Mucosa of descending colon (tissue), 3 donors: ENCODE measurements at regions not wholly inside any gene's neighbourhood (a gene's known extent, or its start where the extent isn't known, plus 50 kb on each side); places are given as distances from the start of the nearest gene placed in this dataset.
"Not testable (repeated sequence)": the region's sequence is repeated elsewhere in the genome, so short reads cannot be mapped to it uniquely, and the experiment has no call there.

ENCODE experiments used
- ATAC-seq: fragments of 200-7000 bp; cut with Tn5 transposase; one replicate; pipeline ENCODE4 v1.9.1; 2020; ENCODE audit warnings: mild to moderate bottlenecking, moderate library complexity
- DNase-seq, 3 donors: peaks; one replicate each; pipeline ENCODE4 v3.0.0-alpha.2; 2020
- H3K36me3 ChIP-seq: fragments of 200-600 bp; one replicate; pipeline ENCODE4 v1.8.0; 2021; ENCODE audit warnings: low read depth, mild to moderate bottlenecking
- H3K4me1 ChIP-seq: fragments of 200-600 bp; one replicate; pipeline ENCODE4 v1.8.0; 2021; ENCODE audit warnings: low read depth, mild to moderate bottlenecking
- H3K4me3 ChIP-seq: fragments of 200-600 bp; one replicate; pipeline ENCODE4 v1.8.0; 2021; ENCODE audit warnings: mild to moderate bottlenecking
- H3K9me3 ChIP-seq: fragments of 200-600 bp; one replicate; pipeline ENCODE4 v1.8.0; 2021; ENCODE audit warnings: mild to moderate bottlenecking
- intact Hi-C, 2 donors: fragments of 100-400 bp; cut with DNase I in 1 of 2; cut with micrococcal nuclease in 1 of 2; formaldehyde crosslinking; loops; one replicate each; pipeline versions ENCODE4 v1.11.0 to v1.11.1; 2022; cut with DNase I, micrococcal nuclease
- TF ChIP-seq, protein P1 (sequence below): fragments of 200-600 bp; IDR thresholded peaks from one replicate; pipeline ENCODE4 v1.8.0; 2022; ENCODE audit warnings: antibody characterized with exemption, mild to moderate bottlenecking
- donor health status: DM: no; HTN: no; CAD: no; lungs with moderate emphysema.
- donor health status: DM: no; HTN: no; CAD: no.
- donor health status: DM: no; HTN: yes; CAD: no.

DNA sequence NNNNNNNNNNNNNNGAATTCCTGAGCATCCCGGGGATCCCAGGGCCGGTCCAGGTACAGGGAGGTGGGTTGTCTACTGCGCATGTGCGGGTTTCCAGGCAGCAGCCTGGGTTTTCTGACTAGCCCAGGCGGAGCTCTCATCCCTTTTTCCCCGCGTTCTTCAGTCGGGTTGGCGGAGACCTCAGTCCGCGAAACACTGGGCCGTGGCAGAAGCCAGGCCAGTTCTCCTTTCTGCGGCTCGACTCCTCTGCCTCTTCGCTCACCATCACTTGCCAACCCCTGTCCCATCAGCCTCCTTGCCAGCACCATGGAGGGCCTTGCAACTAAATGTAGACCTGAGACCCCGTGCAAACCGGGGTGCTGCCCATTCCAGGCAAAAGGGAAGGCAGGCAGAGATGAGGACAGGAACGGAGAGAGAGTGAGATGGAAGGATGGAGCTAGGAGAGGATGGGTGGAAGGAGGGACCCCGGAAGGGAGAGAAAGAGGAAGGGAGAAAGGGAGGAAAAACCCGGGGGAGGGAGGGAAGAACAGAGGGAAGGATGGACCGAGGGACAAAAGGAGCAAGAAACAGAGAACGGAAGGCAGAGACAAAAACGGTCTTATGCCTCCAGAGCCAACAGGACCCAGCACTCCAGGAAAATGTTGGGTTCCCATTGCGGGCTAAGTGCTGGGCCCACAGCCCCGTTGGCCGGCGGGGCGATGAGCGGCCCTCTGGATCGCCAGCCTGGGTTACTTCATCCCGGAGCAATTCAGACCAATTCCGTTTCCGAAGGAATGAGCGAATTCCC lies 445.4 kb upstream of the DEFB115 start:
- H3K9me3 ChIP-seq: peaks cover 39% of the 10 kb centered on the region
- DNase-seq (peak; percentile 14 to 62 (median 42)), ATAC-seq (peak; percentile 36)
- no peaks in the 10 kb centered on the region for H3K36me3 ChIP-seq
- TF ChIP-seq, protein P1, sequence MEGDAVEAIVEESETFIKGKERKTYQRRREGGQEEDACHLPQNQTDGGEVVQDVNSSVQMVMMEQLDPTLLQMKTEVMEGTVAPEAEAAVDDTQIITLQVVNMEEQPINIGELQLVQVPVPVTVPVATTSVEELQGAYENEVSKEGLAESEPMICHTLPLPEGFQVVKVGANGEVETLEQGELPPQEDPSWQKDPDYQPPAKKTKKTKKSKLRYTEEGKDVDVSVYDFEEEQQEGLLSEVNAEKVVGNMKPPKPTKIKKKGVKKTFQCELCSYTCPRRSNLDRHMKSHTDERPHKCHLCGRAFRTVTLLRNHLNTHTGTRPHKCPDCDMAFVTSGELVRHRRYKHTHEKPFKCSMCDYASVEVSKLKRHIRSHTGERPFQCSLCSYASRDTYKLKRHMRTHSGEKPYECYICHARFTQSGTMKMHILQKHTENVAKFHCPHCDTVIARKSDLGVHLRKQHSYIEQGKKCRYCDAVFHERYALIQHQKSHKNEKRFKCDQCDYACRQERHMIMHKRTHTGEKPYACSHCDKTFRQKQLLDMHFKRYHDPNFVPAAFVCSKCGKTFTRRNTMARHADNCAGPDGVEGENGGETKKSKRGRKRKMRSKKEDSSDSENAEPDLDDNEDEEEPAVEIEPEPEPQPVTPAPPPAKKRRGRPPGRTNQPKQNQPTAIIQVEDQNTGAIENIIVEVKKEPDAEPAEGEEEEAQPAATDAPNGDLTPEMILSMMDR: no peak
- no peaks in the 10 kb centered on the region for H3K4me1 ChIP-seq
- no peak overlapping the region for H3K4me3 ChIP-seq
- intact Hi-C loops: no loop called here

DNA sequence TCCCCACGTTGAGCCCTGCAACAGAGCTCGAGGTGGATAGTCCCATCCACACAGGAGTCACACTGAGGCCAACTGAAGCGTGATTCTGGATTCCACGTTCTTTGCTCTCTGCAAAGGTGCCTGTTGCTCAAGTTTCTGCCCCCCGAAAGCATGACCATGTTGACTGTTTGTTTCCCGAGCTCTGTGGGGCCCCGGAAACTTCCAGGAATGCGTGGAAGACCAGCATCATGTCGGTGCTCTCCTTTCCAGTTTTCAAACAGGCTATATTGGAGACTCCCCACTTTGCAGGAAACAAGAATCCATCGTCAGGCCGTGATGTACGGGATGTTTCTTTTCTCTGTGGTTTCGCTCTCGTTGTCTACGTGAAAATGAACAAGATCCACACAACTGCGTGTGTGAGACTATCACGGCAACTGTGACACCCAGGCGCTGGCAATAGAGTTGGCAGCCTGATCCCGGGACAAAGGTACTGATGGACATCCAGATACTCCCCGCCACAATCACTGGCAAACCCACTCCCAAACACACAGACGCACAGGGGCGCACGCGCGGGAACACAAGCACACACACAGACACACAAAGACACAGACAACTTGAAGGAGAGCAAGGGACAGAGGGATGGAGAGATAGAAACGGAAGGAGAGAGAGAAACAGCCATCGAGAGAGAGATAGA lies 444.6 kb upstream of the DEFB115 start:
- Histone ChIP-seq H3K36me3 (no peaks in the 10 kb centered on the region), H3K4me3 (no peak overlapping the region), H3K4me1 (no peaks in the 10 kb centered on the region), H3K9me3 (peaks cover 41% of the 10 kb centered on the region)
- ATAC-seq (no peak), DNase-seq (no peak)
- intact Hi-C loops: no loop called here
- TF ChIP-seq, protein P1: no peak

DNA sequence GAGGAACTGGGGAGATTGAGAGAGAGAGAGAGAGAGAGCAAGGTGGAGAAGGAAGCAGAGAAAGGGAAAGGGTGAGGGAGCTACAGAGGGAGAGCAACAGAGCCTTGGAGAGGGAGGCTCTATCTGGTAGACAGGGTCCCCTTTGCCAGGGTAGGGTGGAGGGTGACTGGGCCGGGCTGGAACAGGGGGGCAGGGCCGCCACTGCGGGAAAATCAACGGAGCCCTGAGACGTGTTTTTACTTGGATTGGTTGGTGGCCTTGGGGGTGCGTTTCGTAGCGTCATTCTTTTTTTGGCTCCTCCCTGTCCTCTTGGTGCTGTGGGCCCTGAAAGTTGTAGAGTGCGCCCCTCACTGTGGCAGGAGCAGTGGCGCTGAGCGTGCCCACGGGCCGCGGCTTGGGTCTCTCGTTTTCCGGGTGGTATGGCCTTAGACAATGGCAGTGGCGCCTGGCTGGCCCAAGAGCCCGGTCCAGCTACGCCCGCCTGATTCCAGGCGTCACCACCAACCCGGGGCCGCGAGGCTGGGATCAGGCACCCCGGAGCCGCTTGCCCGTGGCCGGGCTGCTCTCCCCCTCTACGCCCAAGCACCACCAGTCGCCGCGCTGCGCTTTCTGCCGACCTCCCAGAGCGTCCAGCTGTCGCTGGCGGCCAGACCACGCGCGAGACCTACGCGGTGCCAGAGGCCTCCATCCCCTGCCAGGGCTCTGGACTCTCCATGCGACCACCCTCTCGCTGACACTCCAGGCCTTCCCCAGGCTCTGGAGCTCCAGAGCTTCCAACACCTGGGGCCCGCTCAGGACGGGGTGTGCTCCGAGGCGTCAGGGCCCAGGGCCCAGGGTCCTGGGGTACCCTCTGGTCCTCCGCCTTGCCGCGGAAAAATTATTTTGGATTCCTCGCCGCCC lies 443.8 kb upstream of the DEFB115 start:
- DNase-seq (peak in 2 of 3 donors; percentile 33 to 77), ATAC-seq (peak; percentile 22)
- H3K4me1 ChIP-seq, H3K4me3 ChIP-seq, H3K36me3 ChIP-seq, intact Hi-C loops: not testable (repeated sequence)
- H3K9me3 ChIP-seq: peaks cover 45% of the 10 kb centered on the region

DNA sequence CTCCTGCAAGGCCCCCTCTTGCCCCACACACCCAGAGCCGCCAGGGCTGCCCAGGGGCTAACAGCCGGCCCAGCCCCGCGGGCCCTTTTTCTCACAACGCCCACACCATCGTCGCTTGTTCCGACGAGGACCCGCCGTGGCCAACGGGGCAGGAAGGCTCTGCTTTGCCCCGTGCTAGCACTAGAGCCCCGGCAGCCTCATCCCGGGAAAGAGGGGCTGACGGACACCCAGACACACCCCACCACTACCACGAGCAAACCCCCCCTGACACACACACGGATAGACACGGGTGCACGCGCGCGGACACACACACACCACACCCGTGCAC lies 443.2 kb upstream of the DEFB115 start:
- H3K9me3 ChIP-seq: peaks cover 51% of the 10 kb centered on the region
- intact Hi-C loops, H3K4me3 ChIP-seq, H3K4me1 ChIP-seq, H3K36me3 ChIP-seq: not testable (repeated sequence)
- ATAC-seq: peak; percentile 18
- peak in 1 of 3 donors; percentile 64 for DNase-seq

DNA sequence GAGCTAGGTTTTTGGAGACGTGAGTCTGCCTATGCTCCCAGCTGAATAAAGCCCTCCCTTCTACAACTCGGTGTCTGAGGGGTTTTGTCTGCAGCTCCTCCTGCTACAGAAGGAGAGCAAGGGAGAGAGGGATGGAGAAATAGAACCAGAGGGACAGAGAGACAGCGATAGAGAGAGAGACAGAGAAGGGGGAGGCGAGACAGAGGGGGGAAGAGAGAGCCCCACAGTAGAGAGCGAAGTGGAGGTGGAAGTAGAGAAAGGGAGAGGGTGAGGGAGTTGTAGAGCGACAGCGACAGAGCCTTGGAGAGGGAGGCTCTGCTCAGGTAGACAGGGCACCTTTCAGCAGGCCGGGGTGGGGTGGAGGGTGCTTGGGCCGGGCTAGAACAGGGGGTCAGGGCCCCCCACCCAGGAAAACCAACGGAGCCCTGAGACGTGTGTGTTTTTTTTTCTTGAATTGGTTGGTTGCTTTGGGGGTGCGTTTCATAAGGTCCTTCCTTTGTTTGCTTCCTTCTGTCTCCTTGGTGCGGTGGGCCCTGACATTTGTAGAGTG lies 442.4 kb upstream of the DEFB115 start:
- H3K4me1 ChIP-seq, intact Hi-C loops, H3K36me3 ChIP-seq, H3K4me3 ChIP-seq: not testable (repeated sequence)
- peak in 1 of 3 donors; percentile 65 for DNase-seq
- H3K9me3 ChIP-seq: peaks cover 58% of the 10 kb centered on the region
- ATAC-seq: peak; percentile 17

DNA sequence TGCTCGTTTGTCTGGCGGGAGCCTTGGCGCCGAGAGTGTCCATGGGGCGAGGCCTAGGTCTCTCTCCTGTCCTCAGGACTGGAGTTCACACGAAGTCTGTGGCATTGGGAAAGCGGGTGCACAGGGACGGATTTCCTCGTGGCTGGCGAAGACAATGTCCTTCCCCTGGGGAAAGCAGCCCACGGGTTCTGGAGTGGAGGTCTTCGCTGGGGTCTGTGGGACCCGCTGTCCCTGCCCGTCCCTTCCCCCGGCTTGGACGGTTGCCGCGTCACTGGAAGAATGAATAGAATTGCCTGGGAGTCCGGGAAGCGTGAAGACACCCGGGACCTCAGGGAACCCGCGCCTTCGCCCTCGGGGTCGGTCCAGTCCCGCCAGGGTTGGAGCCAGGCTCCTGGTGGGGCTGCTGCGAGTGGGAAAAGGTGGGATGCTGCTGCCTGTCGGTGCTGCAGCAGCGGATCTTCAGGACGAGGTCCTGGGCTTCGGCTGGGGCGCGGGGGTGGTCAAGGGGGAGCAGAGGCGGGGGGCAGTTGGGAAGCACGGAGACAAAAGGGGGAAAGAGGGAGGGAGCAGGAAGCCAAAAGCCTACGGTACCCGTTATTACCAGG lies 441.8 kb upstream of the DEFB115 start:
- ATAC-seq: peak; percentile 19
- H3K4me1 ChIP-seq: no peaks in the 10 kb centered on the region
- H3K4me3 ChIP-seq: no peak overlapping the region
- H3K36me3 ChIP-seq: no peaks in the 10 kb centered on the region
- peaks cover 61% of the 10 kb centered on the region for H3K9me3 ChIP-seq
- TF ChIP-seq, protein P1: no peak
- no peak for DNase-seq
- intact Hi-C loops: no loop called here
